ENCODE measurements at regions not wholly inside any gene's neighbourhood (a gene's known extent, or its start where the extent isn't known, plus 50 kb on each side); places are given as distances from the start of the nearest gene placed in this dataset.
"Not testable (repeated sequence)": the region's sequence is repeated elsewhere in the genome, so short reads cannot be mapped to it uniquely, and the experiment has no call there.

- no peak for DNase-seq
These were observed 56.4 kb upstream of the XIRP2 start for GRCh38 chr2:166831930-166832329.

GRCh38 chr2:166825914-166826313 lies 62.4 kb upstream of the XIRP2 start:
- no peak for DNase-seq

- no peak for DNase-seq
These were observed 73.9 kb upstream of the XIRP2 start for GRCh38 chr2:166814335-166814734.

GRCh38 chr2:166812166-166812891 lies 76.0 kb upstream of the XIRP2 start:
- DNase-seq: no peak

- DNase-seq: no peak
These were observed 82.5 kb upstream of the XIRP2 start for GRCh38 chr2:166805753-166806152.

- DNase-seq: peak; percentile 38 to 44
These were observed 84.8 kb upstream of the XIRP2 start for GRCh38 chr2:166803373-166804000.

- DNase-seq: no peak
These were observed 85.8 kb upstream of the XIRP2 start for GRCh38 chr2:166802475-166802874.

- no peak for DNase-seq
These were observed 95.5 kb upstream of the XIRP2 start for GRCh38 chr2:166792808-166793207.

- DNase-seq: no peak
These were observed 101.6 kb upstream of the XIRP2 start for GRCh38 chr2:166786707-166787106.

- no peak for DNase-seq
These were observed 103.9 kb upstream of the XIRP2 start for GRCh38 chr2:166784296-166784946.

GRCh38 chr2:166775176-166775575 lies 113.1 kb upstream of the XIRP2 start:
- DNase-seq: no peak

GRCh38 chr2:166773308-166773949 lies 114.9 kb upstream of the XIRP2 start:
- peak; percentile 3 to 12 for DNase-seq

GRCh38 chr2:166768393-166769123 lies 119.7 kb upstream of the XIRP2 start:
- DNase-seq: no peak

GRCh38 chr2:166766769-166767322 lies 121.4 kb upstream of the XIRP2 start:
- not testable (repeated sequence) for DNase-seq

GRCh38 chr2:166766220-166766619 lies 122.1 kb upstream of the XIRP2 start:
- no peak for DNase-seq

- DNase-seq: no peak
These were observed 123.1 kb upstream of the XIRP2 start for GRCh38 chr2:166765141-166765540.

- no peak for DNase-seq
These were observed 123.6 kb upstream of the XIRP2 start for GRCh38 chr2:166764702-166765101.

- no peak for DNase-seq
These were observed 124.1 kb upstream of the XIRP2 start for GRCh38 chr2:166764216-166764615.

GRCh38 chr2:166762746-166763145 lies 125.5 kb upstream of the XIRP2 start:
- no peak for DNase-seq

- no peak for DNase-seq
These were observed 129.3 kb upstream of the XIRP2 start for GRCh38 chr2:166758956-166759355.

GRCh38 chr2:166750624-166751023 lies 137.7 kb upstream of the XIRP2 start:
- DNase-seq: no peak

- DNase-seq: not testable (repeated sequence)
These were observed 144.2 kb upstream of the XIRP2 start for GRCh38 chr2:166744117-166744516.

Measured in right lung (tissue), 2 donors.